GM23338 (cell line): ENCODE measurements at regions not wholly inside any gene's neighbourhood (a gene's known extent, or its start where the extent isn't known, plus 50 kb on each side); places are given as distances from the start of the nearest gene placed in this dataset.

Source experiments
- ATAC-seq: fragments of 200-7000 bp; cut with Tn5 transposase; 3 replicates; pipeline ENCODE4 v1.9.1; 2020
- DNase-seq: peaks from one replicate; pipeline ENCODE4 v3.0.0-alpha.2; 2015; ENCODE audit warnings: low spot score
- H2AFZ ChIP-seq: fragments of 200-600 bp; sonication (generic); 2 replicates; pipeline ENCODE4 v1.8.0; 2016; ENCODE audit warnings: antibody characterized with exemption, mild to moderate bottlenecking, moderate library complexity
- H3F3A ChIP-seq: fragments of 200-600 bp; sonication (generic); replicated peaks from 2 replicates; pipeline ENCODE4 v1.8.0; 2017; ENCODE audit warnings: antibody characterized with exemption, mixed run types, low read depth
- H3K27ac ChIP-seq: fragments of 200-600 bp; sonication (generic); 2 replicates; pipeline ENCODE4 v1.6.1; 2016; ENCODE audit warnings: low read depth
- H3K27me3 ChIP-seq: fragments of 200-600 bp; sonication (generic); 2 replicates; pipeline ENCODE4 v1.8.0; 2016; ENCODE audit warnings: mild to moderate bottlenecking, mixed run types, moderate library complexity; ENCODE audit not compliant: insufficient read depth
- H3K36me3 ChIP-seq: fragments of 200-600 bp; sonication (generic); 2 replicates; pipeline ENCODE4 v1.8.0; 2016; ENCODE audit warnings: mild to moderate bottlenecking; ENCODE audit not compliant: insufficient read depth
- H3K4me1 ChIP-seq: fragments of 200-600 bp; sonication (generic); 2 replicates; pipeline ENCODE4 v1.8.0; 2016; ENCODE audit warnings: mild to moderate bottlenecking, moderate library complexity; ENCODE audit not compliant: insufficient read depth
- H3K4me2 ChIP-seq: fragments of 200-600 bp; sonication (generic); 2 replicates; pipeline ENCODE4 v1.7.1; 2017; ENCODE audit warnings: mixed run types
- H3K4me3 ChIP-seq: fragments of 200-600 bp; sonication (generic); 2 replicates; pipeline ENCODE4 v1.6.1; 2016; ENCODE audit warnings: mixed run types
- H3K79me2 ChIP-seq: fragments of 200-600 bp; sonication (generic); replicated peaks from 2 replicates; pipeline ENCODE4 v1.8.0; 2017; ENCODE audit warnings: mild to moderate bottlenecking; ENCODE audit not compliant: insufficient read depth
- H3K9me2 ChIP-seq: fragments of 200-600 bp; sonication (generic); 2 replicates; pipeline ENCODE4 v1.8.0; 2017; ENCODE audit not compliant: insufficient read depth
- H4K20me1 ChIP-seq: fragments of 200-600 bp; sonication (generic); replicated peaks from 2 replicates; pipeline ENCODE4 v1.8.0; 2017; ENCODE audit warnings: mild to moderate bottlenecking; ENCODE audit not compliant: insufficient read depth
- H3K27ac Mint-ChIP-seq: 2 replicates; pipeline ENCODE4 v1.8.0; 2020; ENCODE audit warnings: inconsistent platforms, mild to moderate bottlenecking, moderate library complexity, mixed read lengths
- H3K27me3 Mint-ChIP-seq: 3 replicates; pipeline ENCODE4 v1.8.0; 2022; ENCODE audit warnings: low read depth, mild to moderate bottlenecking, moderate library complexity, mixed read lengths, inconsistent platforms; ENCODE audit not compliant: insufficient read depth, poor library complexity
- H3K36me3 Mint-ChIP-seq: 3 replicates; pipeline ENCODE4 v1.8.0; 2021; ENCODE audit warnings: low read depth, mild to moderate bottlenecking, inconsistent platforms, moderate library complexity, mixed read lengths
- H3K4me1 Mint-ChIP-seq: 3 replicates; pipeline ENCODE4 v1.8.0; 2020; ENCODE audit warnings: mild to moderate bottlenecking, inconsistent platforms, mixed read lengths
- H3K4me3 Mint-ChIP-seq: 3 replicates; pipeline ENCODE4 v1.8.0; 2021; ENCODE audit warnings: moderate library complexity, mild to moderate bottlenecking, inconsistent platforms, mixed read lengths
- H3K9me3 Mint-ChIP-seq: 3 replicates; pipeline ENCODE4 v1.8.0; 2020; ENCODE audit warnings: moderate library complexity, mild to moderate bottlenecking, inconsistent platforms, mixed read lengths
- CREB1 ChIP-seq: fragments of 250-450 bp; sonication (Bioruptor Pico); IDR thresholded peaks from 2 replicates; pipeline ENCODE4 v1.5.0; 2020; ENCODE audit warnings: low read depth, mild to moderate bottlenecking, moderate library complexity
- EZH2 ChIP-seq: fragments of 200-600 bp; sonication (generic); IDR thresholded peaks from one replicate; pipeline ENCODE4 v1.8.0; 2017; ENCODE audit warnings: antibody characterized with exemption, mild to moderate bottlenecking, low read depth; ENCODE audit not compliant: unreplicated experiment
- EZH2phosphoT487 ChIP-seq: fragments of 200-600 bp; sonication (generic); IDR thresholded peaks from one replicate; pipeline ENCODE4 v1.8.1; 2018; ENCODE audit warnings: antibody characterized with exemption; ENCODE audit not compliant: unreplicated experiment
- JUNB ChIP-seq: IDR thresholded peaks from one replicate; pipeline ENCODE4 v1.6.1; 2016; ENCODE audit warnings: antibody characterized with exemption; ENCODE audit not compliant: unreplicated experiment
- NANOG ChIP-seq: IDR thresholded peaks from 2 replicates; pipeline ENCODE4 v1.6.1; 2016; ENCODE audit warnings: antibody characterized with exemption, borderline replicate concordance
- POLR2AphosphoS5 ChIP-seq: IDR thresholded peaks from 2 replicates; pipeline ENCODE4 v1.6.1; 2016; ENCODE audit warnings: antibody characterized with exemption, low read depth
- ZNF331 ChIP-seq: fragments of 250-450 bp; sonication (Bioruptor Pico); IDR thresholded peaks from 2 replicates; pipeline ENCODE4 v1.5.0; 2020; ENCODE audit warnings: low read depth, mild to moderate bottlenecking, moderate library complexity
- TF ChIP-seq, protein P1 (sequence below): IDR thresholded peaks from one replicate; pipeline ENCODE4 v1.6.1; 2018; ENCODE audit warnings: antibody characterized with exemption; ENCODE audit not compliant: unreplicated experiment
- TF ChIP-seq, protein P2 (sequence below): fragments of 250-450 bp; sonication (Bioruptor Pico); IDR thresholded peaks from 2 replicates; pipeline ENCODE4 v1.5.0; 2020; ENCODE audit warnings: mild to moderate bottlenecking, moderate library complexity
- TF ChIP-seq, protein P3 (sequence below), 2 experiments: fragments of 200-600 bp in 1 of 2; sonication (generic) in 1 of 2; conservative IDR thresholded peaks; 2 replicates each; pipeline versions ENCODE4 v1.5.1 to v1.6.1; 2016 to 2017; ENCODE audit warnings: antibody characterized with exemption in 2 of 2, low read depth in 2 of 2, mild to moderate bottlenecking in 2 of 2, moderate library complexity in 1 of 2

GRCh38 chr5:10106806-10107205 lies 142.9 kb downstream of the ATPSCKMT start (continued):
- TF ChIP-seq, protein P1, sequence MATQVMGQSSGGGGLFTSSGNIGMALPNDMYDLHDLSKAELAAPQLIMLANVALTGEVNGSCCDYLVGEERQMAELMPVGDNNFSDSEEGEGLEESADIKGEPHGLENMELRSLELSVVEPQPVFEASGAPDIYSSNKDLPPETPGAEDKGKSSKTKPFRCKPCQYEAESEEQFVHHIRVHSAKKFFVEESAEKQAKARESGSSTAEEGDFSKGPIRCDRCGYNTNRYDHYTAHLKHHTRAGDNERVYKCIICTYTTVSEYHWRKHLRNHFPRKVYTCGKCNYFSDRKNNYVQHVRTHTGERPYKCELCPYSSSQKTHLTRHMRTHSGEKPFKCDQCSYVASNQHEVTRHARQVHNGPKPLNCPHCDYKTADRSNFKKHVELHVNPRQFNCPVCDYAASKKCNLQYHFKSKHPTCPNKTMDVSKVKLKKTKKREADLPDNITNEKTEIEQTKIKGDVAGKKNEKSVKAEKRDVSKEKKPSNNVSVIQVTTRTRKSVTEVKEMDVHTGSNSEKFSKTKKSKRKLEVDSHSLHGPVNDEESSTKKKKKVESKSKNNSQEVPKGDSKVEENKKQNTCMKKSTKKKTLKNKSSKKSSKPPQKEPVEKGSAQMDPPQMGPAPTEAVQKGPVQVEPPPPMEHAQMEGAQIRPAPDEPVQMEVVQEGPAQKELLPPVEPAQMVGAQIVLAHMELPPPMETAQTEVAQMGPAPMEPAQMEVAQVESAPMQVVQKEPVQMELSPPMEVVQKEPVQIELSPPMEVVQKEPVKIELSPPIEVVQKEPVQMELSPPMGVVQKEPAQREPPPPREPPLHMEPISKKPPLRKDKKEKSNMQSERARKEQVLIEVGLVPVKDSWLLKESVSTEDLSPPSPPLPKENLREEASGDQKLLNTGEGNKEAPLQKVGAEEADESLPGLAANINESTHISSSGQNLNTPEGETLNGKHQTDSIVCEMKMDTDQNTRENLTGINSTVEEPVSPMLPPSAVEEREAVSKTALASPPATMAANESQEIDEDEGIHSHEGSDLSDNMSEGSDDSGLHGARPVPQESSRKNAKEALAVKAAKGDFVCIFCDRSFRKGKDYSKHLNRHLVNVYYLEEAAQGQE, result no peak
- TF ChIP-seq JUNB, result no peak

GRCh38 chr5:10106285-10106684 lies 143.4 kb downstream of the ATPSCKMT start:
- H3K27me3 Mint-ChIP-seq, result peaks cover 17% of the 10 kb centered on the region
- no peaks in the 10 kb centered on the region for H3K9me2 ChIP-seq
- H3K4me2 ChIP-seq, result no peak overlapping the region
- TF ChIP-seq NANOG, result no peak
- TF ChIP-seq EZH2phosphoT487, result no peak
- TF ChIP-seq, protein P2, sequence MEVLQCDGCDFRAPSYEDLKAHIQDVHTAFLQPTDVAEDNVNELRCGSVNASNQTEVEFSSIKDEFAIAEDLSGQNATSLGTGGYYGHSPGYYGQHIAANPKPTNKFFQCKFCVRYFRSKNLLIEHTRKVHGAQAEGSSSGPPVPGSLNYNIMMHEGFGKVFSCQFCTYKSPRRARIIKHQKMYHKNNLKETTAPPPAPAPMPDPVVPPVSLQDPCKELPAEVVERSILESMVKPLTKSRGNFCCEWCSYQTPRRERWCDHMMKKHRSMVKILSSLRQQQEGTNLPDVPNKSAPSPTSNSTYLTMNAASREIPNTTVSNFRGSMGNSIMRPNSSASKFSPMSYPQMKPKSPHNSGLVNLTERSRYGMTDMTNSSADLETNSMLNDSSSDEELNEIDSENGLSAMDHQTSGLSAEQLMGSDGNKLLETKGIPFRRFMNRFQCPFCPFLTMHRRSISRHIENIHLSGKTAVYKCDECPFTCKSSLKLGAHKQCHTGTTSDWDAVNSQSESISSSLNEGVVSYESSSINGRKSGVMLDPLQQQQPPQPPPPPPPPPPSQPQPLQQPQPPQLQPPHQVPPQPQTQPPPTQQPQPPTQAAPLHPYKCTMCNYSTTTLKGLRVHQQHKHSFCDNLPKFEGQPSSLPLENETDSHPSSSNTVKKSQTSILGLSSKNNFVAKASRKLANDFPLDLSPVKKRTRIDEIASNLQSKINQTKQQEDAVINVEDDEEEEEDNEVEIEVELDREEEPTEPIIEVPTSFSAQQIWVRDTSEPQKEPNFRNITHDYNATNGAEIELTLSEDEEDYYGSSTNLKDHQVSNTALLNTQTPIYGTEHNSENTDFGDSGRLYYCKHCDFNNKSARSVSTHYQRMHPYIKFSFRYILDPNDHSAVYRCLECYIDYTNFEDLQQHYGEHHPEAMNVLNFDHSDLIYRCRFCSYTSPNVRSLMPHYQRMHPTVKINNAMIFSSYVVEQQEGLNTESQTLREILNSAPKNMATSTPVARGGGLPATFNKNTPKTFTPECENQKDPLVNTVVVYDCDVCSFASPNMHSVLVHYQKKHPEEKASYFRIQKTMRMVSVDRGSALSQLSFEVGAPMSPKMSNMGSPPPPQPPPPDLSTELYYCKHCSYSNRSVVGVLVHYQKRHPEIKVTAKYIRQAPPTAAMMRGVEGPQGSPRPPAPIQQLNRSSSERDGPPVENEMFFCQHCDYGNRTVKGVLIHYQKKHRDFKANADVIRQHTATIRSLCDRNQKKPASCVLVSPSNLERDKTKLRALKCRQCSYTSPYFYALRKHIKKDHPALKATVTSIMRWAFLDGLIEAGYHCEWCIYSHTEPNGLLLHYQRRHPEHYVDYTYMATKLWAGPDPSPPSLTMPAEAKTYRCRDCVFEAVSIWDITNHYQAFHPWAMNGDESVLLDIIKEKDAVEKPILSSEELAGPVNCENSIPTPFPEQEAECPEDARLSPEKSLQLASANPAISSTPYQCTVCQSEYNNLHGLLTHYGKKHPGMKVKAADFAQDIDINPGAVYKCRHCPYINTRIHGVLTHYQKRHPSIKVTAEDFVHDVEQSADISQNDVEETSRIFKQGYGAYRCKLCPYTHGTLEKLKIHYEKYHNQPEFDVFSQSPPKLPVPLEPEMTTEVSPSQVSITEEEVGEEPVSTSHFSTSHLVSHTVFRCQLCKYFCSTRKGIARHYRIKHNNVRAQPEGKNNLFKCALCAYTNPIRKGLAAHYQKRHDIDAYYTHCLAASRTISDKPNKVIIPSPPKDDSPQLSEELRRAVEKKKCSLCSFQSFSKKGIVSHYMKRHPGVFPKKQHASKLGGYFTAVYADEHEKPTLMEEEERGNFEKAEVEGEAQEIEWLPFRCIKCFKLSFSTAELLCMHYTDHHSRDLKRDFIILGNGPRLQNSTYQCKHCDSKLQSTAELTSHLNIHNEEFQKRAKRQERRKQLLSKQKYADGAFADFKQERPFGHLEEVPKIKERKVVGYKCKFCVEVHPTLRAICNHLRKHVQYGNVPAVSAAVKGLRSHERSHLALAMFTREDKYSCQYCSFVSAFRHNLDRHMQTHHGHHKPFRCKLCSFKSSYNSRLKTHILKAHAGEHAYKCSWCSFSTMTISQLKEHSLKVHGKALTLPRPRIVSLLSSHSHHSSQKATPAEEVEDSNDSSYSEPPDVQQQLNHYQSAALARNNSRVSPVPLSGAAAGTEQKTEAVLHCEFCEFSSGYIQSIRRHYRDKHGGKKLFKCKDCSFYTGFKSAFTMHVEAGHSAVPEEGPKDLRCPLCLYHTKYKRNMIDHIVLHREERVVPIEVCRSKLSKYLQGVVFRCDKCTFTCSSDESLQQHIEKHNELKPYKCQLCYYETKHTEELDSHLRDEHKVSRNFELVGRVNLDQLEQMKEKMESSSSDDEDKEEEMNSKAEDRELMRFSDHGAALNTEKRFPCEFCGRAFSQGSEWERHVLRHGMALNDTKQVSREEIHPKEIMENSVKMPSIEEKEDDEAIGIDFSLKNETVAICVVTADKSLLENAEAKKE (CRISPR knock-in tag), result no peak
- TF ChIP-seq ZNF331 (CRISPR knock-in tag), result no peak
- no peak for TF ChIP-seq EZH2
- TF ChIP-seq, protein P3, sequence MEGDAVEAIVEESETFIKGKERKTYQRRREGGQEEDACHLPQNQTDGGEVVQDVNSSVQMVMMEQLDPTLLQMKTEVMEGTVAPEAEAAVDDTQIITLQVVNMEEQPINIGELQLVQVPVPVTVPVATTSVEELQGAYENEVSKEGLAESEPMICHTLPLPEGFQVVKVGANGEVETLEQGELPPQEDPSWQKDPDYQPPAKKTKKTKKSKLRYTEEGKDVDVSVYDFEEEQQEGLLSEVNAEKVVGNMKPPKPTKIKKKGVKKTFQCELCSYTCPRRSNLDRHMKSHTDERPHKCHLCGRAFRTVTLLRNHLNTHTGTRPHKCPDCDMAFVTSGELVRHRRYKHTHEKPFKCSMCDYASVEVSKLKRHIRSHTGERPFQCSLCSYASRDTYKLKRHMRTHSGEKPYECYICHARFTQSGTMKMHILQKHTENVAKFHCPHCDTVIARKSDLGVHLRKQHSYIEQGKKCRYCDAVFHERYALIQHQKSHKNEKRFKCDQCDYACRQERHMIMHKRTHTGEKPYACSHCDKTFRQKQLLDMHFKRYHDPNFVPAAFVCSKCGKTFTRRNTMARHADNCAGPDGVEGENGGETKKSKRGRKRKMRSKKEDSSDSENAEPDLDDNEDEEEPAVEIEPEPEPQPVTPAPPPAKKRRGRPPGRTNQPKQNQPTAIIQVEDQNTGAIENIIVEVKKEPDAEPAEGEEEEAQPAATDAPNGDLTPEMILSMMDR (conservative IDR thresholded peaks at IDR 0.05; ENCODE audit: low read depth in 2 of 2), result no peak
- TF ChIP-seq CREB1, result no peak
- TF ChIP-seq POLR2AphosphoS5, result no peak
- TF ChIP-seq, protein P1, result no peak
- H3K36me3 ChIP-seq, result no peaks in the 10 kb centered on the region
- H3K9me3 Mint-ChIP-seq, result peaks cover 13% of the 10 kb centered on the region
- 0 out of 2 replicates have a peak, but pooled peaks cover 2% of the 10 kb centered on the region for H3F3A ChIP-seq
- no peak overlapping the region for H3K27ac Mint-ChIP-seq
- no peak overlapping the region for H3K4me3 Mint-ChIP-seq
- no peak for ATAC-seq
- peaks cover 21% of the 10 kb centered on the region for H3K36me3 Mint-ChIP-seq
- peaks cover 40% of the 10 kb centered on the region for H3K4me1 Mint-ChIP-seq
- H3K27me3 ChIP-seq, result no peaks in the 10 kb centered on the region
- no peak for DNase-seq
- no peak overlapping the region for H2AFZ ChIP-seq
- H3K4me1 ChIP-seq, result peaks cover 18% of the 10 kb centered on the region
- H3K4me3 ChIP-seq, result no peak overlapping the region
- no peak overlapping the region for H3K27ac ChIP-seq
- no peaks in the 10 kb centered on the region for H4K20me1 ChIP-seq
- H3K79me2 ChIP-seq, result no peaks in the 10 kb centered on the region
